ENCODE measurements at regions not wholly inside any gene's neighbourhood (a gene's known extent, or its start where the extent isn't known, plus 50 kb on each side); places are given as distances from the start of the nearest gene placed in this dataset.

GRCh38 chr2:129231924-129232323 is 747.5 kb upstream of the RAB6C start:
- TF ChIP-seq EZH2phosphoT487 (IDR thresholded peaks at IDR 0.05; ENCODE audit: low read depth) (no peak), CTCF (IDR thresholded peaks at IDR 0.05; ENCODE audit: low read depth, low read length) (no peak)
